IPS-NIHi7 (cell line): ENCODE measurements at regions not wholly inside any gene's neighbourhood (a gene's known extent, or its start where the extent isn't known, plus 50 kb on each side); places are given as distances from the start of the nearest gene placed in this dataset.

ENCODE experiments used
- DNase-seq: peaks from one replicate; pipeline ENCODE4 v3.0.0; 2012; ENCODE audit warnings: mixed read lengths; ENCODE audit errors: extremely low spot score

- no peak for DNase-seq
Observed at GRCh38 chr3:82093641-82094040, 332.2 kb upstream of the GBE1 start.

GRCh38 chr3:82088749-82089148, 327.3 kb upstream of the GBE1 start:
- no peak for DNase-seq

- no peak for DNase-seq
Observed at GRCh38 chr3:82087958-82088357, 326.5 kb upstream of the GBE1 start.

GRCh38 chr3:82085851-82086475, 324.5 kb upstream of the GBE1 start:
- no peak for DNase-seq

GRCh38 chr3:82085356-82085755, 323.9 kb upstream of the GBE1 start:
- DNase-seq: no peak

GRCh38 chr3:82084824-82085223, 323.4 kb upstream of the GBE1 start:
- no peak for DNase-seq

GRCh38 chr3:82082796-82083195, 321.4 kb upstream of the GBE1 start:
- no peak for DNase-seq

- no peak for DNase-seq
Observed at GRCh38 chr3:82081351-82081750, 319.9 kb upstream of the GBE1 start.

- DNase-seq: no peak
Observed at GRCh38 chr3:82080792-82081191, 319.3 kb upstream of the GBE1 start.

GRCh38 chr3:82080261-82080660, 318.8 kb upstream of the GBE1 start:
- no peak for DNase-seq

GRCh38 chr3:82079335-82079890, 318.0 kb upstream of the GBE1 start:
- no peak for DNase-seq

- DNase-seq: no peak
Observed at GRCh38 chr3:82078246-82078645, 316.8 kb upstream of the GBE1 start.

- no peak for DNase-seq
Observed at GRCh38 chr3:82067420-82067819, 306.0 kb upstream of the GBE1 start.

- no peak for DNase-seq
Observed at GRCh38 chr3:82058809-82059208, 297.4 kb upstream of the GBE1 start.

- DNase-seq: no peak
Observed at GRCh38 chr3:82055792-82056191, 294.3 kb upstream of the GBE1 start.

- no peak for DNase-seq
Observed at GRCh38 chr3:82054849-82055248, 293.4 kb upstream of the GBE1 start.

GRCh38 chr3:82053236-82053635, 291.8 kb upstream of the GBE1 start:
- no peak for DNase-seq

- no peak for DNase-seq
Observed at GRCh38 chr3:82050382-82050781, 288.9 kb upstream of the GBE1 start.

GRCh38 chr3:82048711-82049110, 287.3 kb upstream of the GBE1 start:
- no peak for DNase-seq

- DNase-seq: no peak
Observed at GRCh38 chr3:82044930-82045705, 283.7 kb upstream of the GBE1 start.

GRCh38 chr3:82038556-82038955, 277.1 kb upstream of the GBE1 start:
- DNase-seq: no peak

GRCh38 chr3:82033186-82033585, 271.7 kb upstream of the GBE1 start:
- DNase-seq: no peak

- no peak for DNase-seq
Observed at GRCh38 chr3:82031596-82031995, 270.2 kb upstream of the GBE1 start.
